A673 (cell line): ENCODE measurements at regions not wholly inside any gene's neighbourhood (a gene's known extent, or its start where the extent isn't known, plus 50 kb on each side); places are given as distances from the start of the nearest gene placed in this dataset.

ENCODE experiments used
- BruUV-seq: library from RNA; stranded (reverse); fragments of 400-500 nt; replicated peaks from 2 replicates; lab custom pipeline; 2021; lab: Mats Ljungman, UMichigan
- CTCF ChIA-PET: fragments of 300-600 bp; sonication (Branson Sonifier 250); formaldehyde crosslinking; loops from one replicate; lab custom pipeline; 2022; ENCODE audit warnings: antibody characterized with exemption; lab: Charles Lee
- POLR2A ChIA-PET: fragments of 300-600 bp; sonication (Branson Sonifier 250); formaldehyde crosslinking; loops from one replicate; lab custom pipeline; 2022; ENCODE audit warnings: antibody characterized with exemption; ENCODE audit not compliant: low non-redundant PET; lab: Charles Lee
- DNase-seq: peaks from one replicate; pipeline ENCODE4 v3.0.0-alpha.2; 2015; ENCODE audit warnings: low spot score
- H3K27ac ChIP-seq: fragments of 200-600 bp; sonication (generic); 2 replicates; pipeline ENCODE4 v1.5.1; 2016; ENCODE audit warnings: mixed run types, low read depth, mild to moderate bottlenecking, mixed read lengths, antibody characterized with exemption, low read length; ENCODE audit not compliant: poor library complexity, severe bottlenecking
- H3K27me3 ChIP-seq: fragments of 200-600 bp; sonication (generic); replicated peaks from 2 replicates; pipeline ENCODE4 v1.6.1; 2017; ENCODE audit warnings: mixed run types, low read depth, mild to moderate bottlenecking, mixed read lengths, antibody characterized with exemption, low read length; ENCODE audit not compliant: insufficient read depth, poor library complexity
- H3K36me3 ChIP-seq: fragments of 200-600 bp; sonication (generic); 2 replicates; pipeline ENCODE4 v1.6.1; 2016; ENCODE audit warnings: mixed run types, mild to moderate bottlenecking, mixed read lengths, antibody characterized with exemption, low read length; ENCODE audit not compliant: insufficient read depth, poor library complexity, severe bottlenecking
- H3K4me1 ChIP-seq: fragments of 200-600 bp; sonication (generic); 2 replicates; pipeline ENCODE4 v1.6.1; 2017; ENCODE audit warnings: mixed run types, mild to moderate bottlenecking, mixed read lengths, antibody characterized with exemption, low read length; ENCODE audit not compliant: insufficient read depth, poor library complexity, severe bottlenecking
- H3K4me3 ChIP-seq: fragments of 200-600 bp; sonication (generic); 2 replicates; pipeline ENCODE4 v1.5.1; 2016; ENCODE audit warnings: low read depth, mixed run types, mild to moderate bottlenecking, mixed read lengths, low read length; ENCODE audit not compliant: poor library complexity, severe bottlenecking
- H3K9me3 ChIP-seq: fragments of 200-600 bp; sonication (generic); 2 replicates; pipeline ENCODE4 v1.6.1; 2016; ENCODE audit warnings: mixed run types, low read depth, mild to moderate bottlenecking, mixed read lengths, antibody characterized with exemption, low read length; ENCODE audit not compliant: poor library complexity, severe bottlenecking
- EZH2 ChIP-seq: fragments of 200-600 bp; sonication (generic); IDR thresholded peaks from 2 replicates; pipeline ENCODE4 v1.6.1; 2017; ENCODE audit warnings: borderline replicate concordance, low read depth, mild to moderate bottlenecking, mixed read lengths, antibody characterized with exemption, low read length; ENCODE audit not compliant: poor library complexity, severe bottlenecking
- intact Hi-C: fragments of 100-400 bp; cut with micrococcal nuclease; formaldehyde crosslinking; loops from one replicate; pipeline ENCODE4 v1.10.0; 2022; ENCODE audit not compliant: unreplicated experiment
- TF ChIP-seq, protein P1 (sequence below): fragments of 300-800, 200-600 bp; sonication (generic); conservative IDR thresholded peaks from 2 replicates; pipeline ENCODE4 v1.5.1; 2017; ENCODE audit warnings: low read depth, mild to moderate bottlenecking, antibody characterized with exemption, low read length, moderate library complexity, mixed read lengths

DNA sequence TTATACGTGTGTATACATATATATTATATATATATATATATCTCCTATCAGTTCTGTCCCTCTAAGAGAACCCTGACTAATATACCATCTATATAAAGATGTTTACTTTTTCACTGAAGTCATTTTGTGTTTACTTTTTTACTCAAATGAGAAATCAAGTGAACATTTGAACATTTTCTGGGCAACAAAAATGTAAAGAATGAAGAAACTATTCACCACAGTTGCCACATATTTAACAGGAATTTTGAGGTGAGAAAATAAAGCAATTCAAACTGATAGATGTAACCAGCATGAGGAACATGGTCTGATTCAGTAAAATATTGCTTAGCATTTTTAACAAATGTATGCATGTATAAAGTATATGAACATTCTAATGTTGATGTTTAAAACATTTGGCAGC, 299.2 kb upstream of the KLHL1 start:
- POLR2A ChIA-PET, result no interaction called here
- H3K27me3 ChIP-seq, result no peaks in the 10 kb centered on the region
- CTCF ChIA-PET, result no interaction called here
- H3K36me3 ChIP-seq, result no peaks in the 10 kb centered on the region
- BruUV-seq, result no TSS peak
- no peak for DNase-seq
- H3K27ac ChIP-seq, result no peak overlapping the region
- H3K4me3 ChIP-seq, result no peak overlapping the region
- TF ChIP-seq, protein P1, sequence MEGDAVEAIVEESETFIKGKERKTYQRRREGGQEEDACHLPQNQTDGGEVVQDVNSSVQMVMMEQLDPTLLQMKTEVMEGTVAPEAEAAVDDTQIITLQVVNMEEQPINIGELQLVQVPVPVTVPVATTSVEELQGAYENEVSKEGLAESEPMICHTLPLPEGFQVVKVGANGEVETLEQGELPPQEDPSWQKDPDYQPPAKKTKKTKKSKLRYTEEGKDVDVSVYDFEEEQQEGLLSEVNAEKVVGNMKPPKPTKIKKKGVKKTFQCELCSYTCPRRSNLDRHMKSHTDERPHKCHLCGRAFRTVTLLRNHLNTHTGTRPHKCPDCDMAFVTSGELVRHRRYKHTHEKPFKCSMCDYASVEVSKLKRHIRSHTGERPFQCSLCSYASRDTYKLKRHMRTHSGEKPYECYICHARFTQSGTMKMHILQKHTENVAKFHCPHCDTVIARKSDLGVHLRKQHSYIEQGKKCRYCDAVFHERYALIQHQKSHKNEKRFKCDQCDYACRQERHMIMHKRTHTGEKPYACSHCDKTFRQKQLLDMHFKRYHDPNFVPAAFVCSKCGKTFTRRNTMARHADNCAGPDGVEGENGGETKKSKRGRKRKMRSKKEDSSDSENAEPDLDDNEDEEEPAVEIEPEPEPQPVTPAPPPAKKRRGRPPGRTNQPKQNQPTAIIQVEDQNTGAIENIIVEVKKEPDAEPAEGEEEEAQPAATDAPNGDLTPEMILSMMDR, result no peak
- TF ChIP-seq EZH2, result no peak
- H3K9me3 ChIP-seq, result no peaks in the 10 kb centered on the region
- intact Hi-C loops, result no loop called here
- H3K4me1 ChIP-seq, result no peaks in the 10 kb centered on the region

DNA sequence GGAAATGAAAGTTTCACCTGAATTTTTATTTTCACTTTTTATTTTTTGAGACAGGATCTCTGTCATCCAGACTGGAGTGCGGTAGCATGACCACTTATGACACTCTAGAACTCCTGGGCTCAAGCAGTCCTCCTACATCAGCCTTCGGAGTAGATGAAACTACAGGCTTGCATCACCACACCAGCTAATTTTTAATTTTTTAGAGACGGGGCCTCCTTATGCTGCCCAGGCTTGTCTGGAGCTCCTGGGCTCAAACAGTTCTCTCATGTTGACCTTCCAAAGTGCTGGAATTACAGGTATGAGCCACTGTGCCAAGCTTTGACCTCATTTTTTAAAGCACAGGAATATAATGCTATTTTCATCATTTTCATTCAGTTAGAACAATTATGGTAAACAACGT, 297.0 kb upstream of the KLHL1 start:
- ChIA-PET POLR2A (no interaction called here), CTCF (no interaction called here)
- Histone ChIP-seq H3K4me1 (no peaks in the 10 kb centered on the region), H3K36me3 (no peaks in the 10 kb centered on the region), H3K27ac (no peak overlapping the region), H3K4me3 (no peak overlapping the region), H3K9me3 (no peaks in the 10 kb centered on the region), H3K27me3 (no peaks in the 10 kb centered on the region)
- intact Hi-C loops, result no loop called here
- TF ChIP-seq EZH2, result no peak
- TF ChIP-seq, protein P1, result no peak
- no peak for DNase-seq
- BruUV-seq, result no TSS peak

DNA sequence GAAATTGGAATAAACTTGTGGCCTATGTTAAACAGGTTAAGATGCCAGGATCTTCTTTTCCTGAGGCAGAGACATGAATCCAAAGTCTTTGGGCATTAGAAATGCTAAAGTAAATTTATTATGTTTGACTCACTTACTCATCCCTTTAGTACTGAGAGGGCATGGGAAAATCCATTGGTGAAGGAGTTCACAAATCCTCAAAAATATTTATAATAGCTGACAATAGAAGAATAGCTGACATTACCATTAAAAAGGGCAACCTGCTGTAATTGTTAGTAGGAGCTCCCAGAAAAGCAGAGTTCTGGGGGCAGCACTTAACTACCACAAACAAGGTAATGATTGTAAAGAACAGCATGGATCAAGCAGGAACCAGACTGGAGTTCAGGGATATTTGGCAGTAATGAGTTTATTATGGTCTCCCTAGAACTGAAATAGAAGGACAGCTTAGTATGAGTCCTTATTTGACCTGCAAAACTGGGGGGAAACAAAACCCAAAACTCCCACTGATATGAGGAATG, 285.8 kb upstream of the KLHL1 start:
- CTCF ChIA-PET, result no interaction called here
- intact Hi-C loops, result no loop called here
- Histone ChIP-seq H3K27ac (no peak overlapping the region), H3K4me1 (no peaks in the 10 kb centered on the region), H3K27me3 (no peaks in the 10 kb centered on the region), H3K4me3 (no peak overlapping the region), H3K9me3 (no peaks in the 10 kb centered on the region), H3K36me3 (no peaks in the 10 kb centered on the region)
- POLR2A ChIA-PET, result no interaction called here
- DNase-seq, result no peak
- TF ChIP-seq, protein P1, result no peak
- TF ChIP-seq EZH2, result no peak
- no TSS peak for BruUV-seq
